Activated naive CD4-positive, alpha-beta T cell treated with anti-CD3 and anti-CD28 coated beads, Interleukin-2, amount 50 U/mL, for 16 hours (primary cell): ENCODE measurements at regions not wholly inside any gene's neighbourhood (a gene's known extent, or its start where the extent isn't known, plus 50 kb on each side); places are given as distances from the start of the nearest gene placed in this dataset.
"Not testable (repeated sequence)": the region's sequence is repeated elsewhere in the genome, so short reads cannot be mapped to it uniquely, and the experiment has no call there.

ENCODE experiments used
- DNase-seq: peaks from one replicate; pipeline ENCODE4 v3.0.0-alpha.2; 2020

DNA sequence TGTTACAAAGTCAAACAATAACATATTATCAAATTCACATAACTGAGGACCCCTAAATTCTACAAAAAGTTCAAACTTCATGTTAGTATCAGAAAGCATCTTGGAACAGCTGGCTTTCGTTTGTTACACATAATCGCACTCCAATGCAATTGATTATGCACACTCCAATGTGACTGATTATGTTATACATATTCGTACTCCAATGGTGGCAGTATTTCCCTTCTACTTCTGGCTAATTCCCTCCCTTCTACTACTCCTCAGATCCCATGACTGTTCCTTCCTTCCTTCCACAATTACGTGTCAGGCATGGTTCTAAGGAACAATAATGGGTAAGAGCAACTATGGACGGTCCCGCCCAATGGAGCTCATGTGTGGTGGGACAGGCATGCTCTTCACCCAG lies 137.1 kb upstream of the CCDC150 start:
- no peak for DNase-seq

GRCh38 chr2:196503398-196503797 lies 136.1 kb upstream of the CCDC150 start:
- no peak for DNase-seq

GRCh38 chr2:196504788-196505187 lies 134.7 kb upstream of the CCDC150 start:
- DNase-seq = no peak

DNA sequence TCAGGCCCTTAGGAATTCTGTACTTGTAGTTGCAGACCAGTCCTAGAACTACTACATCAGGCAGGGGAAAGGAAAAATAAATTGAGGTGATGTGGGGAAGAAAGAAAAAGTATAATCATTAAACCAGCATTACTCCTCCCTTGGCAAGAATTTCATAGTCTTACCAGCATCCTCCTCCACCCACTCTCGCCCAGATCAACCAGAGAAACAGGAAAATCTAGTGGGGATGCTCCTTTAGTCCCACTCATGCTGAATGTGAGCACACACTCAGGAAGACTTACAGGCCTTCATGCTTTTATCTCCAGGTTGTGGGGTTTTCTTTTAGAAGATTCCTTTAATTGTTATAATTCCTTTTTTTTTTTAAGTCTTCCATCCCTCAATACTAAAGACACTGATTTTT lies 129.3 kb upstream of the CCDC150 start:
- no peak for DNase-seq

DNA sequence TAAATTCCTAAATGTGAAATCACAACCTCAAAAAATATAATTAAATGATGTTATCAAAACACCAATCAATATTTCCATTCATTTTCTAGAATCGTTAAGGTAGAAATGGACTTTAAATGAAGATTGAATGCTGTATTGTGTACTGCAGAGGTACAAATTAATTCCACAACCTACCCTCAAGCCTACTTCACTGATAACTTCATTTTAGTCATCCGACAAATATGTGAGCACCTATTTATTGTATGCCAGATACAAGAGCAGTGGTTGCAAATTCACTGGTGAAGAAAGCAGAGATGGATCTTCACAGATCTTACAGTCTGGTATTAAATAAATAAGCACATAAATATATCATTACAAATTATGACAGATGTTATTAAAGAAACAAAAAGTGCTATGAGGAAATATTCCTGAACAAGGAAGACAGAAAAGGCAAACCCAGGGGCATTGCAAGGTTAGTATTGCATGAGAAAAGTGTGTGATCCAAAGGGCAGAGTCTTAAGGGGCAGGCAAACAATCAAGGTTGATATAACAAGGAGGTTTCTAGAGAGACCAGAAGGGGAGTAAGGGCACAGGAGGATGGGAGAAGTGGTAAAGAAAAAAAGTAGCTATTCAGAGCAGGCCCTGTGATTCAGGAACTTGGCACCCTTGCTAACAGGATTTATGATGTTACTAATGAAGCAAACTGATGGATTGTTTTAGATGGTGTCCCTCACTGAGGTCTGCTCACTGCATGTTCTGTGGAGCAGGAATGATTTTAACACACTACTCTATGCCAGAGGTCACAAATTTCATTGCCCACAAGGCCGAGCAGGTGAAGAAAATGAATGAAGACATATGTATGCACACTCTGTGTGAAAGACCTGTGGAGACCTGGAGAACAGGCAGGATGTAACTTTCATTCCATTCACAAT lies 128.0 kb upstream of the CCDC150 start:
- no peak for DNase-seq

- no peak for DNase-seq
These were observed 125.6 kb upstream of the CCDC150 start for GRCh38 chr2:196513796-196514526.

DNA sequence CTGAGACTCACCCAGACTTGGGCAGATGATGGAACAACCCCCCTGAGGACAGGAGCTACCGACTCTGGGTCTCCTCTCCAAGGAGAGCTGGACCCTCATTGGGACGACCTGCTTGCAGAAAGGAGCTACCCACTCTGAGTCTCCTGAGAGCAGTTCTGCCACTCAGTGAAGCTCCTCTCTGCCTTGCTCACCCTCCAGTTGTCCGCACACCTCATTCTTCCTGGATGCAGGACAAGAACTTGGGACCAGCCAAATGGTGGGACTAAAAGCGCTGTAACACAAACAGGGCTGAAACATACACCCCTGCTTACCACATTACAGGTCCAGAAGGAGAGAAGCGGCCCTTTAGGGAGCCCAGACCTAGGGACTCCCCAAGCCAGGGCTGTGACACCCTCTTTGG lies 124.9 kb upstream of the CCDC150 start:
- DNase-seq = no peak

GRCh38 chr2:196515051-196515450 lies 124.5 kb upstream of the CCDC150 start:
- no peak for DNase-seq

GRCh38 chr2:196515608-196516007 lies 123.9 kb upstream of the CCDC150 start:
- no peak for DNase-seq

GRCh38 chr2:196516564-196516963 lies 123.0 kb upstream of the CCDC150 start:
- no peak for DNase-seq

- no peak for DNase-seq
These were observed 118.9 kb upstream of the CCDC150 start for GRCh38 chr2:196520605-196521004.

DNA sequence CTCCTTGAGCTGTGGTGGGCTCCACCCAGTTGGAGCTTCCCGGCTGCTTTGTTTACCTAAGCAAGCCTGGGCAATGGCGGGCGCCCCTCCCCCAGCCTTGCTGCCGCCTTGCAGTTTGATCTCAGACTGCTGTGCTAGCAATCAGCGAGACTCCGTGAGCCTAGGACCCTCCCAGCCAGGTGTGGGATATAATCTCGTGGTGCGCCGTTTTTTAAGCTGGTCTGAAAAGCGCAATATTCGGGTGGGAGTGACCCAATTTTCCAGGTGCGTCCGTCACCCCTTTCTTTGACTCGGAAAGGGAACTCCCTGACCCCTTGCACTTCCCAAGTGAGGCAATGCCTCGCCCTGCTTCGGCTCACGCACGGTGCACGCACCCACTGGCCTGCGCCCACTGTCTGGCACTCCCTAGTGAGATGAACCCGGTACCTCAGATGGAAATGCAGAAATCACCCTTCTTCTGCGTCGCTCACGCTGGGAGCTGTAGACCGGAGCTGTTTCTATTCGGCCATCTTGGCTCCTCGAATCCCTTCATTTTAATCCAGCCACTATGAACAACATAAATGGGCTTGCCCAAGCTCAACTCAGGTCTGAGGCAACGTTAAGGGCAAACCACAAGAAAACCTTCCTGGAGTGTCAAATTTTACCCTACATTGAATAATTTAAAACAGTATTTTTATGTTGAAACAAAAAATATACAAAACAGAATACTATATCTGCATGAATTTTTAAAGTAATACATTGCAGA lies 112.4 kb upstream of the CCDC150 start:
- not testable (repeated sequence) for DNase-seq

DNA sequence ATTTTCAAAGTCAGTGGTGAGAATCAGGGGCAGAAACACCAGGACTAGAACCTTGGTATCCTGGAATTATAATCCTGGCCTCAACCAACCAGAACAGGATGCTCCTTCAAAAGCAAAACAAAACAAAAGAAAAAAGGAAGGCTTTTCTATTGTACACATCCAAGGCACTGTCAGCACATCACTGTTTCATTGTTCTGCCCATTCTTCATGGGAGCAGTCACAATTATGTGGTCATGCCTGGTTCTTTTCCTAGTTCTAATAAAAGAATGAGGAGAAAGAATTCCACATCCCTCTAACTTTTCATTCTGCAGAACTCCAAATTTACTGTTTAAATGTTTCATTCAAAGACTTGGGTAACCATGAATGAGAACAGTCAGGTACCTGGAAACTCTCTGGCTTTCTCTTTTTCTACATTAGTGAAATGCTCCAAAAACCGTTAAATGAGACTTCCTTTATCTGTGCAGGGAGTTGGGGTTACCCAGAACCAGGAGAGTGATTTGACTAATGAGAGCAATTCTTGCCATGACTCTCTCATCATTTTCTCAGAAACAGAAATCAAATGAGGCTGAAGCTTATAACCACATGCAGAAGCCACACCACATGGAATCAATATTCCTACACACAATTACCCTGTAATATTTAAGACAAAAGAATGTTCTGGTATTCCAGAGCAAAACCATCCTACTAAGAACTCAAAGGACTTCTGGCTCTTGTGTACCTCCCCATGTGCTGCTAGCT lies 110.9 kb upstream of the CCDC150 start:
- DNase-seq = no peak

GRCh38 chr2:196530910-196531309 lies 108.6 kb upstream of the CCDC150 start:
- no peak for DNase-seq

- no peak for DNase-seq
These were observed 105.6 kb upstream of the CCDC150 start for GRCh38 chr2:196533772-196534397.

GRCh38 chr2:196534495-196534894 lies 105.0 kb upstream of the CCDC150 start:
- DNase-seq = no peak

DNA sequence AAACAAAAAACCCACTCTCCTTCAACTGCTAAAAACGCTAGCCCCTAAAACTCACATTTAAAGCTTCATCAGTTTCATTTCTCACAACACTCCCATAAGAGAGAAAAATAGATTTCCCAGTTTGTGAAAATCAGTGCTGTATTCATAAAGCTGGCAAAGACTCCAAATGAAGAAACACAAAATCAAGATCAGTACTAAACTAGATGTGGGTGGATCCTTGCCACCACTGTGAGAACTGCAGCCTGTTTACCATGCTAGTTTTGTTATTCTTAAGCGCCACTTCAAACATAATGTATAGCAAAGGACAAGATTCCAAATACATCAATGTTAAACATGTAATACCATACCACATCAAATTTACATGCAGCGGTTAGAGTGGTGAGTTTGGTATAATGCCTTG lies 104.5 kb upstream of the CCDC150 start:
- no peak for DNase-seq

DNA sequence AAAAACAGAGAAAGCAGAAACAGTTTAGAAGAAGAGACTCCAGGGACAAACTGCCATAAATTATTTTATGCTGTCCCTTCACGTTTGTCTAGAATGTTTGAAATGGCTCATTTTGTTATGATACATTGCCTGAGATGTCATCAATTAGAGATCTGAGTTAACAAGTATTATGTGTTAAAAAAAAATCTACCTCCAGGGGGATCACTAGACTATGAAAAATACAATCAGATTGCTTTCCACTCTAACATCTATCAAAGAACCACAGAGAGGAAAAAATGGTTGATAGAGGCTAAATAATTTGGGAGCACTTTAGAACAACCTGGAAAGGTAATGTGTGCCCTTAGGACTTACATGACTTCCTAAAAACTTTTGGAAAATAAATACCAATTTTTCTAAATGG lies 103.8 kb upstream of the CCDC150 start:
- no peak for DNase-seq

- DNase-seq = no peak
These were observed 102.2 kb upstream of the CCDC150 start for GRCh38 chr2:196537311-196537710.

DNA sequence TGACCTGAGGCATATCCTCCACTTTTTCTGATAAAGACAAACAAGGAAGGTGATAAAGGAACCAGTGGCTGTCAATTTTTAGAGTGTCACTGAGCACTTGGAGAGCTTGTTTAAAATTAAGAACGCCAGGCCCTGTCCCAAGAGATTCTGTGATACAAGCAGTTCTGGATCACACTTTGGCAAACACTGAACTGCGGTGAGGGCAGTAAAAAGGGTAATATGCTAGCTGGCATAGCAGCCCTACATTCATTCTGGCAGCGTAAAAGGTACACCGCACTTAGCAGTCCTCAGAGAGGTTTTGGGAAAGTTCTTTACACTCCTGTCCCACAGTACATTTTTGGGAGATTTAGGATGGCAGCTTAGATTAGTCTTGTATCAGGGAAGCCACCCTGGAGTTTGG lies 101.3 kb upstream of the CCDC150 start:
- no peak for DNase-seq

DNA sequence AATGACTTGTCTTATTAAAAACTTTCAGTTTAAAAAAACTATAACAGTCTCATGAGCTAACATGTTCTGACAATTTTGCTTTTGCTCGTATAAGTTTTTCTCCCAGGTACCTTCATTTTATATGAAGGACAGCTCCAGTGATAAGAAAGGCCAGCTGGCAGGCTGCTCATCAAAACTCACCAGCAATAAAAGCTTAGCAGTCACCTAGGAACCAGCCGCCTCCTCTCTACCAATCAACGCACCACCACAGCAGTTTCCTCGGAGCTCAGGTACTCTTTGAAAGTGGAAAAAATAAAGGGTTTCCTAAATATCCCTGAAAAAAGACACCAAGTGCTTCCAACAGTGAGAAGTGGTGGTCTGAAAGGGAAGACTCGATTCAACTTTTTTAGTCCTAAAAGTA lies 100.9 kb upstream of the CCDC150 start:
- DNase-seq = no peak

DNA sequence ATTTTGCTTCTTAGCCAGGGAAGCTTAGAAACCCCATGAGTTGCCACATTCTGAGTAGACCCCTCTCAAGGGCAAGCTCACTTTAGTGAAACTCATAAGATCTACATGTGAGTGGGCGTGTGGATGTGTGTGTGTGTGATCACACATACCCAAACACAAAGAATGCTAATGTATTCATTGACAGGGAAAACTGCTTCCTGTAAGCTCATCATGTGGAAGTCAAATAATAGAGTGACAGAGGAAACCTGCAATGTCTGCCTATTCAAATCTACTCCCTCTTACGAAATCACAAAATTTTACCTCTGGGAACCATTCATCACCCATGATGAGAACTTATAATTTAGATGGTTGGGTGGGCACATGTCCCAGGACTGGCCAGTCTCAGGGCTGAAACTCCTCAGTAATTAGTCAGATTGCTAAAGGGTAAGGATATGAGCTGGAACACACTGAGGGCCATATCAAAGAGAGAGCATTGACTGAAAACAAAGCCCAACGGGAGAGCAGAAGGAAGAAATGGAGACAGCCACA lies 94.5 kb upstream of the CCDC150 start:
- DNase-seq = no peak
